SJCRH30 (cell line): ENCODE measurements at regions not wholly inside any gene's neighbourhood (a gene's known extent, or its start where the extent isn't known, plus 50 kb on each side); places are given as distances from the start of the nearest gene placed in this dataset.

ENCODE experiments used
- DNase-seq, 2 experiments: peaks; one replicate each; pipeline ENCODE4 v3.0.0-alpha.2; 2015 to 2020
- H3K27ac ChIP-seq: fragments of 250-450 bp; sonication (Bioruptor Pico); 2 replicates; pipeline ENCODE4 v1.5.1; 2020; ENCODE audit warnings: mild to moderate bottlenecking, moderate library complexity
- H3K27me3 ChIP-seq: fragments of 250-450 bp; sonication (Bioruptor Pico); 2 replicates; pipeline ENCODE4 v1.5.1; 2020; ENCODE audit warnings: mild to moderate bottlenecking, moderate library complexity
- H3K36me3 ChIP-seq: fragments of 250-450 bp; sonication (Bioruptor Pico); 2 replicates; pipeline ENCODE4 v1.5.1; 2020; ENCODE audit warnings: mild to moderate bottlenecking, moderate library complexity
- H3K4me1 ChIP-seq: fragments of 250-450 bp; sonication (Bioruptor Pico); 2 replicates; pipeline ENCODE4 v1.5.1; 2020; ENCODE audit warnings: mild to moderate bottlenecking, moderate library complexity
- H3K4me3 ChIP-seq: fragments of 250-450 bp; sonication (Bioruptor Pico); 2 replicates; pipeline ENCODE4 v1.5.1; 2020; ENCODE audit warnings: mild to moderate bottlenecking, moderate library complexity
- H3K9me3 ChIP-seq: fragments of 250-450 bp; sonication (Bioruptor Pico); replicated peaks from 2 replicates; pipeline ENCODE4 v1.5.1; 2020; ENCODE audit warnings: mild to moderate bottlenecking, moderate library complexity

GRCh38 chr16:85392756-85393673 lies 220.1 kb upstream of the GSE1 start:
- DNase-seq = no peak
- H3K9me3 ChIP-seq = no peaks in the 10 kb centered on the region
- no peaks in the 10 kb centered on the region for H3K27me3 ChIP-seq
- peaks cover 15% of the 10 kb centered on the region for H3K4me1 ChIP-seq
- no peak overlapping the region for H3K27ac ChIP-seq
- H3K36me3 ChIP-seq = no peaks in the 10 kb centered on the region
- no peak overlapping the region for H3K4me3 ChIP-seq

GRCh38 chr16:85393674-85394451 lies 219.3 kb upstream of the GSE1 start:
- H3K4me3 ChIP-seq = peak overlapping the region; percentile 41
- peaks cover 15% of the 10 kb centered on the region for H3K4me1 ChIP-seq
- peak; percentile 56 to 66 for DNase-seq
- no peak overlapping the region for H3K27ac ChIP-seq
- no peaks in the 10 kb centered on the region for H3K36me3 ChIP-seq
- H3K27me3 ChIP-seq = no peaks in the 10 kb centered on the region
- H3K9me3 ChIP-seq = no peaks in the 10 kb centered on the region

- DNase-seq = no peak
Observed at GRCh38 chr16:85394456-85395206, 218.5 kb upstream of the GSE1 start.

DNA sequence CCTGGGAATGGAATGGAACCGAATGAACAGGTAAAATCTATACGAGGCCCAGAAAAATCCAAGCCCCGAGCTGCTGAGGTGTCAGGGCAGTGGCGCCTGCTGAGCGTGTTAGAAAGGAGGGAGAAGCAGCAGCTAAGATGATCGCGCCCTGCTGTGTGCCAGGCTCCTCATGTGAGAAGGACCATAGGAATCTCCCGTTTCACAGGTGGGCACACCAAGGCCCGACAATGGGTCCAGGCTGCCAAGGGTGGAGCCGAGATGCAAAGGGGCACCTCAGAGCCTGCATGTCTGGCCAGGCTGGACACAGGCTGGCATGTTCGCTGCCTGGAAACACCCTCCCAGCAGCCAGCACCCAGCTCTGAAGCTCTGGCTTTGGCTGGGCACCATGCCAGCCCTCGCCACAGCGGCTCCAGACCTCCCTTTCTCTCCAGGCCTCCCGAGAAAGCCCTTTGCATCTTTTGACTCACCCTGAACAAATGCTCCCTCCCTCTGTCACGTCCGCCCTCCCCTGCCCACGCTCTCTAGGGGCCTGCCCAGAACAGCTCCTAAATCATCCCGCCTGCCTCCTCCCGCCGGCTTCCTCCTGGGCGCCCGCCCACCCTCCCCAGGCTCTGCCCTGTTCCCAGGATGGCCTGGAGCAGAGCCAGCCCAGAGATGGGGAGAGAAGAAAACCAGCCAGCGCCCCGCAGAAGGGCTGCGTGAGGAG lies 217.8 kb upstream of the GSE1 start:
- Histone ChIP-seq H3K4me1 (peaks cover 15% of the 10 kb centered on the region), H3K4me3 (no peak overlapping the region), H3K27ac (no peak overlapping the region), H3K27me3 (no peaks in the 10 kb centered on the region), H3K36me3 (no peaks in the 10 kb centered on the region), H3K9me3 (no peaks in the 10 kb centered on the region)
- peak; percentile 91 to 92 for DNase-seq

More at GRCh38 chr16:85394456-85395206, 218.5 kb upstream of the GSE1 start:
- H3K4me3 ChIP-seq = no peak overlapping the region
- no peak overlapping the region for H3K27ac ChIP-seq
- no peaks in the 10 kb centered on the region for H3K36me3 ChIP-seq
- H3K27me3 ChIP-seq = no peaks in the 10 kb centered on the region
- peaks cover 15% of the 10 kb centered on the region for H3K4me1 ChIP-seq
- H3K9me3 ChIP-seq = no peaks in the 10 kb centered on the region

- H3K4me1 ChIP-seq = peaks cover 15% of the 10 kb centered on the region
- H3K9me3 ChIP-seq = no peaks in the 10 kb centered on the region
- peak in 1 of 2 experiments; percentile 17 for DNase-seq
- no peaks in the 10 kb centered on the region for H3K36me3 ChIP-seq
- no peaks in the 10 kb centered on the region for H3K27me3 ChIP-seq
- H3K4me3 ChIP-seq = no peak overlapping the region
- H3K27ac ChIP-seq = no peak overlapping the region
Observed at GRCh38 chr16:85395913-85396878, 216.9 kb upstream of the GSE1 start.

DNA sequence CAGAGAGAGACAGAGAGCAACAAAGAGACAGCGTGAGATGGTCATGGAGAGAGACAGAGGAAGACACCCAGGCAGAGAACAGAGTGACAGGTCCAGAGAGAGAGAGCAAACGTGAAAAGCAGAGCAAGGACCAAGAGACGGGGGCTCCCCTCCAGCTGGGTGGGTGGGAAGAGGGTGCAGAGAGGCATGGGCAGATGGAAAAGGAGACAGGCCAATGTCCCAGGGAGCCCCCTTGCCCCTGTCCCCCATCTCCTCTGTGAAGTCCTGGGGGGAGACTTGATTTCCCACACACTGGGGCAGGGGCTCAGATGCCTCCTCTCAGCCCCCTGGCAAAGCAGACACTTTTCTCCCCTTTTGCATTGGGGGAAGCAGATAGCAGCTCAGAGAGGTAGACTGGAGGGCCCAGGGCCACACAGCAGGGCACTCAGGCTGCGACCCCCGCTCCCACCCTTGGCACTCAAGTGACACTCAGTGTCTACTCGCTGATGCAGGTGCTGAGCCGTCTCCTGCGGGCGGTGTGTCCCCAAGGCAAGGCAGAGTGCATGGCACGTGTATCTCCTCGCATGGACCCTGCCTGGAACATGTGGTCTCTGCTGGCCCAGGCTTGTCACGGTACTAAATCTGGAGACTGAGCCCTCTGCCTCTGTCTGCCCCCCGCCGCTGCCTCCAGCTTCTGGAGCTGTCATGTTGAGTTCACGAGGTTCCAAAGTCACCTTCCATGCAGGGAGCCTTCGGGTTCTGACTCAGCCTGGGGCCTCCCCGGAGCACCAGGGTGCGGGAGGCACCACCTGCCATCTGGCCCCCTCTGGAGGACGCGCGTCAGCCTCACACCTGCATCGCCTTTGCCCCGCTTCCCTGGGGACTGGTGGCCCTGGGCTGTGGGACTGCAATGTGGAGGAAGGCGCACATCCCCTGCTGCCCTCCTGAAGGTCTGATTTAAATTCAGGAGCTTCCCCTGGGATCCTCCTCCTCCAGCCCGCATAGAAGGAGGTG lies 215.9 kb upstream of the GSE1 start:
- Histone ChIP-seq H3K36me3 (no peaks in the 10 kb centered on the region), H3K27me3 (no peaks in the 10 kb centered on the region), H3K27ac (no peak overlapping the region), H3K9me3 (no peaks in the 10 kb centered on the region), H3K4me3 (no peak overlapping the region), H3K4me1 (peaks cover 15% of the 10 kb centered on the region)
- no peak for DNase-seq

- Histone ChIP-seq H3K4me1 (peaks cover 15% of the 10 kb centered on the region), H3K27me3 (no peaks in the 10 kb centered on the region), H3K36me3 (no peaks in the 10 kb centered on the region), H3K27ac (no peak overlapping the region), H3K9me3 (no peaks in the 10 kb centered on the region), H3K4me3 (no peak overlapping the region)
- no peak for DNase-seq
Observed at GRCh38 chr16:85398050-85398451, 215.1 kb upstream of the GSE1 start.

DNA sequence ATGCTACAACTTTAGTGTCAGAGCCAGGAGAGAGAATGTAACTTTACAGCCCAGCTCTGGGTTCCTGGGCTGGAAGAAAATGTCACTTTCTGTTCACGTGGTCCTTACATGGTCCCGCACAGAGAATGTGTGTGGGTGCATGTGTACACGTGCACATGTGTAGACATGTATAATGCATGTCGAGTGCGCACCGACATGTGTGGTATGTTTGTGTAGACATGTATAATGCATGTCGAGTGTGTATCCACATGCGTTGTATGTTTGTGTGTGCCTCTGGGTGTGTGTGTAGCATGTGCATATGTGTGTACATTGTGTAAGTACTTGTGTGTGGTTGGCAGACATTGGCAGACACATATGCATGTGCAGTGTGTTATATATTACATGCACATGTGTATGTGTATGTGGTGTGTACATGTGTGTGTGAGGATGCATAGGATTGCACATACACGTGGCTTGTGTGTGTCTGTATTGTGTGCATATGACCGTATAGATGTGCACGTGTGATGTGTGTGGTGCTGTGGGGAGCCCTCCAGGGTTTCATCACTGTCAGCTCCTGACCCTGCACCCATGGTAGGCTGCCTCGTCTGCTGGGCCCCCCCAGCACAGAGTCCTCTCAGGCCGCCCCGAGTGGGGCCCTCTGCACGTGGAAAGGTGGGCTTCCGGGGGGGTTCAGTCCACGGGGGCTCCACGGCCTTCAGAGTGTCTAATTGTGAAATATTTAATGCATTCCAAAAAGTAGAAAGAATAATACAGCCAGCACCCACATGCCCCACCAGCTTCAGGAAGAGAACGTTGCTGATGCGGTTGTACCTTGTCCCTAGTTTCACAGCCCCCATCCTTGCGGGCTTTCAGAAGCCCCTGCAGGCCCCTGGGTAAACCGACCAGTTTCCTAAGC lies 214.2 kb upstream of the GSE1 start:
- Histone ChIP-seq H3K27me3 (no peaks in the 10 kb centered on the region), H3K4me1 (peaks cover 15% of the 10 kb centered on the region), H3K36me3 (no peaks in the 10 kb centered on the region), H3K27ac (no peak overlapping the region), H3K4me3 (no peak overlapping the region), H3K9me3 (no peaks in the 10 kb centered on the region)
- DNase-seq = no peak

DNA sequence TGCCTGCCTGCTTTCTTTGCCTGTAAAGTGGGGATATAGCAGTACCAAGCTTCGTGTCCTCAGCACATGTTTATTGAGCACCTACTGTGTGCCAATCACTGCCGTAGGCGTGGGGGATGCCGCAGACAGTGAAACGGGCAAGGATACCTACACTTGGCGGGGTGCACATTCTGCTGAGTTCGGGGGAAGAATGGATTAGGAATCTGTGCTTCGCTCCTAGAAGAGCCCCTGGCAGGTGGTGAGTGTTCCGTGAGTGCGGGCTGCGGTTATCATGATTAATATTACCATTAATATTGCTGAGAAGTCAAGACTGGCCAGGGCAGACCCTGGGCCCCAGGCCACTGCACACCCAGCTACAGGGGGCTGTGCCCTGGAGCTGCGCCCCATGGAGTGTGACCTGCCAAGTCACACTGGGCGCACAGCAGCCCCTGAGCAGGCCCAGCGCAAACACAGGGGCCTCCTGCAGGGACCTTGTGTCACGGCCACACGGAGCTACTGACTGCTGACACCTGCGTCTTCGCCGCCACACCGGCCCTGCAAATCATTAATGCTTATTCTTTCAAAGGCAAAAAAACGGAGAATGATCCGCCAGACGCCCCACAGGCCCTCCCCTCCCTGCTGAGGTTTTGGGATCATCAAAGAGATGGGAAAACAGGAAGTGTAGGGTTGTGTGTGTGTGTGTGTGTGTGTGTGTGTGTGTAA lies 213.4 kb upstream of the GSE1 start:
- no peak overlapping the region for H3K4me3 ChIP-seq
- no peaks in the 10 kb centered on the region for H3K9me3 ChIP-seq
- H3K36me3 ChIP-seq = no peaks in the 10 kb centered on the region
- peaks cover 15% of the 10 kb centered on the region for H3K4me1 ChIP-seq
- H3K27ac ChIP-seq = no peak overlapping the region
- DNase-seq = no peak
- H3K27me3 ChIP-seq = no peaks in the 10 kb centered on the region

- H3K27ac ChIP-seq = no peak overlapping the region
- H3K4me3 ChIP-seq = no peak overlapping the region
- H3K9me3 ChIP-seq = no peaks in the 10 kb centered on the region
- H3K4me1 ChIP-seq = peaks cover 11% of the 10 kb centered on the region
- no peaks in the 10 kb centered on the region for H3K36me3 ChIP-seq
- no peak for DNase-seq
- no peaks in the 10 kb centered on the region for H3K27me3 ChIP-seq
Observed at GRCh38 chr16:85400305-85401205, 212.6 kb upstream of the GSE1 start.
